T-helper 1 cell (primary cell): ENCODE measurements at regions not wholly inside any gene's neighbourhood (a gene's known extent, or its start where the extent isn't known, plus 50 kb on each side); places are given as distances from the start of the nearest gene placed in this dataset.
"Not testable (repeated sequence)": the region's sequence is repeated elsewhere in the genome, so short reads cannot be mapped to it uniquely, and the experiment has no call there.

Source experiments
- DNase-seq, 5 donors: peaks; one replicate each; pipeline ENCODE4 v3.0.0-alpha.2; 2012 to 2020

DNA sequence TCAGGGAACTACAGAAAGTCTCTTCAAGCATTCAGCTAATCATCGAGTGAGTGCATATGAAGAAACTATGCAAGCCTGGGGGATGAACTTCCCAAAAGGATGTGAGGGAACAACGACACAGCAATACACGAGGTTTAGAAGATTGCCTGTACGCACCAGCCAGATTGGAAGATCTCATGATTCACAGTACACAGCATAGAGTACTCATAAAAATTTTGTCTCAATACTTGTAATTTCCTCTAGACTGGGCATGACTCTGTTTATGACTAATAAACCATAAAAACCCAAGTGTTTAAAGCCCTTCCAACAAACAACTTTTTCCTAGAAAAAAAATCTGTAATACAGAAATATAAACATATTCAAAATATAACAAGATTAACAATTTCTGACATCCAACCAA, 279.7 kb downstream of the KCNJ3 start:
- DNase-seq = no peak

DNA sequence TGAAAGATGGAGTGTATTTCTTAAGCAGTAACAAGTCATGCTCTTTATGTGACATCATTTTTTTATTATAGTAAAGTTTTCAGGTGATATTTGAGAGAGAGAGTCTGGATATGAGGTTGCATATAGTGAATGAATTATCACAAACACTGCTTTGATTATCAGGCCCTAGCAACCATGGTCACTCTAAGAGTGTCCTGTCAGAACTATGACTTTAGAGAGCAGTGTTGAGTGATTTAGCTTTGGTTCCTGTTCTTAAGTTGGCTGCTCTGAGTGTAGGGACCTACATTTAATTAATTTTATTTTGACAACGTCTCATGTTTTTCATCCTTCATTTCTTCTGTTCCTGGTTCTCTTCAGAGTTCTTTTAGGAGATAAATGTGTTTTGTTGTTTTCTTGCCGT, 275.5 kb downstream of the KCNJ3 start:
- DNase-seq = no peak

DNA sequence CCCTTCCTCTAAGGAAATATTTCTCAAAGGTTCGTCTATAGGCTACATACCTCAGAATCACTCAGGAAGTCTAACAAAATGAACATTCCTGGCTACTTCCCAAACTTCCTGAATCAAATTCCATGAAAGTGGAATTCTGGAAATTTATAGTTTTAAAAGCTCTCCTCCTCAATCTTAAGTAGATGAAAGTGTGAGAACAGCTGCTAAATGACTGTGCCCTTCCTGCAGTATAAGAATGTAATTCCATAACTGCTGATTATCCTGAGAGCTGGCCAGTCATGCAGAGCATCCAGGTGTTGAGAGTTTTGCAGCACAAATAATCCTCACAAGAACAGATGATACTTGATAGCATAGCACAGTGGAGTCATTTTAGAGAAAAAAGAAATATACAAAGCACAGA, 265.0 kb downstream of the KCNJ3 start:
- no peak for DNase-seq

DNA sequence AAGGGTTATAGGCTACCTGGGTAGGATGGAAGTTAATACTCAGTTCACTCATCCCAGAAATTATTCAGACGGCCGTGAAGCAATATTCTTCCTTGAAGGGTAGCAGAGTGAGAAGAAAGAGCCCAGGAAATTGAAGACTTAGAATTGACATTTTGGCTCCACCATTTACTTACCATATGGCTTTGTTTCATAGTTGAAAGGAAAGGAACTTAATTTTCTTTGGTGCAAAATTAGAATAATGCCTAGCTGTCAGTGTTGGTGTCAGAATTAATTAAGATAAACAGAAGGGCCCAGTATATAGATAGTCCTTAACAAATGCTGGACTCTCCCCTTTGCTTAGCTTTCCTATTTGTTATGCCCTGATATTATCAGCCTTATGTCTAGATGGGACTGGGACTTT, 263.2 kb downstream of the KCNJ3 start:
- DNase-seq = no peak

DNA sequence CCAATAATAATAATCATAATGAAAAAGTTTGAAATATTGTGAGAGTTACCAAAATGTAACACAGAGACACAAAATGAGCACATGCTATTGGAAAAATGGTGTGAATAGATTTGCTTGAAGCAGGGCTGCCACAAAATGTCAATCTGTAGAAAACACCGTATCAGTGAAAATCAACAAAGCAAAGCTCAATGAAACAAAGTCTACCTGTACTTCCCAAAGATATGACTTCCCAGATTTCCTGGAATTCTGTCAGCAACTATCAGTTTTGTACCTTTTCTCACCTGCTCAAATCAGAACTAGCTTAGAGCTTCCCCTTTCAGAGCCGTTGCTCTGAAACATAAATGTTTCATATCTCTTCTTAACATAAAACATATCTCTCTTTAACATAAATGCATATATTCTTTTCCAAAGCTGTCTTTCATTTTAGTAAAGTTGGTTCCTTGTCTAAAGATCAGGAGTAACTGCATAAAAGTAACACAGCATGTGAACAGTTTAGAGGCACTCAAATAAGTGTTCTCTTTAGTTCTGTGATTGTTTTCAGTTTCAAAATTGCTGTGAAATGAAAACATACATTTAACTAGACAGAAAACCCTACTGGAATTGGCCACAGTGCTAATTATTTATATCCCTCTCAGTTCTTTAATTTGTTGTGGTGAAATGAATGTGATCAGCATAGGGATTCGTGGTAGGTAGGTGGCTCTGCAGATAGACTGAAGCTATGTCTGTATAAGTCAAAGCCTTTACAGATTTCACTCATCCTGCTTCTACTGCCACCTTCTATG, 262.5 kb downstream of the KCNJ3 start:
- no peak for DNase-seq

DNA sequence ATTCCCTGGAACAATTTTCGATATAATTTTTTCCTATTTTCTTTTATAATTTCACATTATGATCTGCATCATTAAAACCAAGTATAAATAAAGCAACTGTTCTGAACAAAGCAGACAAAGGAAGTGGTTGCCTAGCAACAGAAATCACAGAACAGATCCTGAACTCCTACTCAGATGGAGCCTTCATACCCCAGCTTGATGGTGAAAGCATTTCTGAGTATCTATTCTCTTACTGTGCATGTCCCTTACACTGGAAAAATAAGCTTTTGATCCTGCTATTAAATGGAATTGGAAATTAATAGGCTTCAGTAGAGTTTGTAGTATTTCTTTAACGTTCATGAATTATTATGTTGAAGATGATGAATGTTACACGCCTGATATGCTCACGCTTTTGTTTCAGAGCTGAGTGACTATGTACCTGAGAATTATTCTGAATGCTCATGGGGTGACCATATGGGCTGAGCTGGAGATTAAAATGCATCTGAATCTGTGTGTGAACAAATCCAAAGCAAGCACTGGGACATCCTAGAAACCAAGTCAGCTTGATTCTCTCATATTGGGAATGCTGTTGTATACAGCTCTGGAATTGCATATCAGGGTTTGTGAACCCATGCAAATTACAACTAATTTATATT, 254.0 kb downstream of the KCNJ3 start:
- DNase-seq = no peak

DNA sequence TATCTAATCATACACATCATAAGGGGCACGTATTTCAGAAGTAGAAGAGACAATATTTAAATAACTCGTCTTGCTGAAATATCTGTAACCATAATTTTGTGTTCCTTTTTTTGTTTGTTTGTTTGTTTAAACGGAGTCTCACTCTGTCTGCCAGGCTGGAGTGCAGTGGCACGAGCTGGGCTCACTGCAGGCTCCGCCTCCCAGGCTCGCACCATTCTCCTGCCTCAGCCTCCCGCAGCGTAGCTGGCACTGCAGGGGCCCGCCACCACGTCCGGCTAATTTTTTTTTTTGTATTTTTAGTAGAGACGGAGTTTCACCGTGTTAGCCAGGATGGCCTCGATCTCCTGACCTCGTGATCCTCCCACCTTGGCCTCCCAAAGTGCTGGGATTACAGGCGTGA, 248.9 kb downstream of the KCNJ3 start:
- not testable (repeated sequence) for DNase-seq

DNA sequence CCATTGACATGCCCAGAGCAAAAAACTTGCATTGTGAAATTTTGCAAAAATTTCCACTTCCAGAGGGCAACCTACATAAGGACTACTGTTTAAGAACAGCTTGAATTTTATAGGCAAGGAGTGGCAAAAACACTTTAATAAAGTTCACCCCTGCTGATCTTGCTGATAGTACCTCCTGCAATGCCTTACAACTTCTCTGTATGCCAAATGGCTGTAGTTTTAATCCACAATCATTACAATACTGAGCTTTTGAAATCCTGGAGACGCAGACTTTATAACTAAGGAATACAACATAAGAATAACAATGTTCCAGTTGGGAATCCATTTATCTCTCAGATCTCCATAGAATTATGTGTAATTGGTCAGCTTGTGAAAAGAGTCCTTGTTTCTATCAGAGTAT, 247.5 kb downstream of the KCNJ3 start:
- no peak for DNase-seq

DNA sequence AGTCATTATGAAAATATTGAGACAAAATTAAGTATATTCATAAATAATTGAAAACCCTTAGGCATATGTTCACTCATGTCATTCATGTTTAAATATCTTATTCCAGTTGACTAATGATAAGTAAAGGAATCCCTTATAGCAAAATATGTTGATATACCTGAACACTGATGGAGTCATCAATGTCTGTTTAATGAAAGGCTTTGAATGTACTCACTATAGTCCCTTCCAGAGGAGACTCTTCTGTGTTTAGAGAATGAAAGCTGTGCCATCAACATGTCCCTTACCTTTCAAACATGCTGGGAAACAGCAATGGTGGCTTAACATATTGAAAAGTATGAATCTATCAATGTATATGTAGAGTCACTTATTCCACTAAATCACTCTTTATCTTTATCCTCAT, 242.9 kb downstream of the KCNJ3 start:
- no peak for DNase-seq

DNA sequence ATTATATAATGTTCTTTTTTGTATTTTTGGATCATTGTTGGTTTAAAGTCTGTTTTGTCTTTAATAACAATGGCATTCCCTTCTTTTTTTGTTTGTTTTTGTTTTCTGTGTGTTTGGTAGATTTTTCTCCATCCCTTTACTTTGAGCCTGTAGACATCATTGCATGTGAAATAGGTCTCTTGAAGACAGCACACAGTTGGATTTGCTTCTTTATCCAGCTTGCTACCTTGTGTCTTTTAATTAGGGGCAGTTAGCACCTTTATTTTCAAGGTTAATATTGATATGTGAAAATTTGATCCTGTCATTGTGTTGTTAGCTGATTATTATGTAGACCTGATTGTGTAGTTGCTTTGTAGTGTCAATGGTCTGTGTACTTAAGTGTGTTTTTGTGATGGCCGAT, 235.7 kb downstream of the KCNJ3 start:
- no peak for DNase-seq

DNA sequence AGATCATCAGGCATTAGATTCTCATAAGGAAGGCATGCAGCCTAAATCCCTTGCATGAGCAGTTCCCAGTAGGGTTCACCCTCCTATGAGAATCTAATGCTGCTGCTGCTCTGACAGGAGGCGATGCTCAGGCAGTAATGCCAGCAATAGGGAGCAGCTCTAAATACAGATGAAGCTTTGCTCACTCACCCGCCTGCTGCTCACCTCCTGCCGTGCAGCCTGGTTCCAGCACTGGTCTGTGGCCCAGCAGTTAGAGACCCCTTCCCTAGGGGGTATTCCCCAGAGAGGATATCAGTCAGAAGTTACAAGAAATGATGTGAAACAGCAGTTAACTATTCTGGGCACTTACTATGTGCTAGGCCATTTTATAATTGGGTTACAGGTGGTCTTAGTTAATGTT, 226.0 kb downstream of the KCNJ3 start:
- no peak for DNase-seq

DNA sequence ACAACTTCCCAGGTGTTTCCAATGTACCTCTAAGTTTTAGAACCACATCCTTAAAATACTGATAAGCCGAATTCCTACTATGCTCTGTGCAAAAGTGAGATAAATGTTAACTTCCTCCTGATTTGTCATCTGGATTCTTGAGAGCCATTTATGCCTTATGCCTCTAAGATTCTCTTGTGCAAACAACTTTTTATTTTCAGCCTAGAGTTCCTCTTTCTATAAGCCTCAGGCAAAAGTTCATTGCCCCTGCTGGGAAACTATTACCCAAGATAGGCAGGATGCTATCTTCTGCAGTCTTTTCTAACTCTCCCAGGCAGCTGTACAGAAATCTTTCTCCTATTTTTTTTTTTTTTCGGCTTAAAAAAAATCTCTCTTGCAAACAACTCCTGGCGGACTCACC, 216.1 kb downstream of the KCNJ3 start:
- no peak for DNase-seq

DNA sequence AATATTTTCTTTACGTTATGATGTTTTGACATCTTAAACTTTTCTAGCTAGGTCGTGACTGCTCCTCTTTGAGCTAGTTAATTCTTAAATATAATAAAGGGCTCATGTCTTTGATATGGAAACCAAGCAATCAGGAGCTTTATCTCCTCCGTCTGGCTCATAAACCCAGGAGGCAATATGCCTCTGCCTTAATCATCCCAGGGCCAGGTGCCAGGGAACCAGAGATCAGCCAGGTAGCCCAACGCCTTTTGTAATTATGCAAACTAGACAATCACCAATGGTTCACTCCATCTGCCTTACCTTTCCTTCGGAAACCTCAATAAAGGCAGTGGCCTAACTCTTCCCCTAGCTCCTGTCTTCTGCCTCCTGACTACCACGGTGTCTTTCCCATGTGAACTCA, 213.7 kb downstream of the KCNJ3 start:
- no peak for DNase-seq

DNA sequence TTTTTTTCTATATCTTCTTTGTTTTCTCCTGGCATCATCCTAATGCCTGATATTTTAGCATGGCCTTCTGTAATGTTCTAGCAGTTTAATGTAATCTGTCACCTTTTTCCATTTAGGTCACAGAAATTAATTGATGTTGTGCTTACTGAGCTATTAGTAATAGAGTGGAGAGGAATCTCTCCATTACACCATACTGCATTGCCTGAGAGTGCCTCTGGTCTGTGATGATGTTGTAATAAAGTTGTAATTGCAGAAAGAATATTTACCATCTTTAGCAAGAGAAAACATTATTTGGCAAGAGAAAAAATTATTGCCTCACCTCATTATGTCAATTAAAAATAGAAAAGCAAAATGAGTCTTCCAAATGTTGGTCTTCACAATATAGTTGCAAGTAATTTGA, 213.2 kb downstream of the KCNJ3 start:
- no peak for DNase-seq

DNA sequence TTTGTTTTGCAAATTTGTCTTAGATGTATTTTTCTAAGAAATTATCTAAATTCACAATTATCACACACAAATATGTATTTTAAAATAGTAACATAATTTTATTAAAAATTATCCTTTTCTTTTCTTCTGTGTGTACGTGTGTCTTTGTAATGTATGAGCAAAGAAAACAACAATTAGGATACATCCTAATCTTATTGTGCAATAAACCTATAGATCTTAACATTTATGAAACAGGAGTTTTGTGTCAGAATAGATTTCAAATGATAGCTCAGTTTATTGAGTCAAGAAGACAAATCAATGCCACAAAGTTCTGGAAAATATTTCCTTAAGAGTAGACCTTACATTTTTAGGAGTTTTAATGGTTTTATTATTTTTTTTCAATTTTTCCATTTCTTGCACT, 212.2 kb downstream of the KCNJ3 start:
- no peak for DNase-seq

DNA sequence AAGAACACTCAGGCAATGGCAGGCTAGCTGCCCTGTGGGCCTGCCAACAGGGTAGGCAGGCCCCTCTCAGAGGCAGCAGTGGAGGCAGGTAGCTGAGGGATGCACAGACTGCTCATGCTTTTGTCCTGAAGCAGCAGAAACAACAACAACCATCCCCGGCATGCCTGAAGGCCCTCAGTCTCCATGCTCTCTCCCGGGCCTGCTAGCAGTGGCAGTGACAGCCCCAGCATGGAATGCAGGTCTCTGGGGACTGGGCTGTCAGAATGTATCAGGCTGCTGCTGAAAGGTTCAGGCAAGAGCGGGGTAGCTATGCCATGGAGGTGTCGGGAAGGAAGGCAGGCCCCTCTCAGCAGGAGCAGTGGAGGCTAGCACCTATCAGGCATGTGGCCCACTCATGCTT, 209.8 kb downstream of the KCNJ3 start:
- no peak for DNase-seq
